Prostate gland (tissue), 2 donors: ENCODE measurements at regions not wholly inside any gene's neighbourhood (a gene's known extent, or its start where the extent isn't known, plus 50 kb on each side); places are given as distances from the start of the nearest gene placed in this dataset.

Experiments
- DNase-seq: peaks from one replicate; pipeline ENCODE4 v3.0.0-alpha.2; 2019; ENCODE audit warnings: low spot score
- H3K27ac ChIP-seq, 2 donors: fragments of 200-600 bp; sonication (generic); 2 replicates each; pipeline ENCODE4 v1.5.1; 2017 to 2019
- H3K27me3 ChIP-seq: fragments of 200-600 bp; sonication (generic); replicated peaks from 2 replicates; pipeline ENCODE4 v1.5.1; 2019; ENCODE audit not compliant: insufficient read depth
- H3K36me3 ChIP-seq, 2 donors: fragments of 200-600 bp; sonication (generic); 1 replicate in 1 of 2; 2 replicates in 1 of 2; pipeline versions ENCODE4 v1.5.1 to v1.8.1; 2017 to 2019
- H3K4me1 ChIP-seq: fragments of 200-600 bp; sonication (generic); replicated peaks from 2 replicates; pipeline ENCODE4 v1.5.1; 2019
- H3K4me3 ChIP-seq, 2 donors: fragments of 200-600 bp; sonication (generic); 2 replicates each; pipeline ENCODE4 v1.5.1; 2017 to 2019
- H3K9me3 ChIP-seq: fragments of 200-600 bp; sonication (generic); 2 replicates; pipeline ENCODE4 v1.5.1; 2017
- POLR2A ChIP-seq: fragments of 450-650 bp; IDR thresholded peaks from one replicate; pipeline ENCODE4 v1.6.1; 2016; ENCODE audit warnings: antibody characterized with exemption, mild to moderate bottlenecking
- POLR2AphosphoS5 ChIP-seq: sonication (generic); formaldehyde crosslinking; IDR thresholded peaks from one replicate; pipeline ENCODE4 v1.6.1; 2017; ENCODE audit warnings: antibody characterized with exemption
- WGBS: methylation state at CpG from one replicate; pipeline ENCODE4 v1.1.5; 2018; 5-methylcytosine and 5-hydroxymethylcytosine counted together
- intact Hi-C: fragments of 100-400 bp; cut with DNase I; formaldehyde crosslinking; loops from one replicate; pipeline ENCODE4 v1.14.2; 2022
- TF ChIP-seq, protein P1 (sequence below), 4 experiments: fragments of 200-600 bp in 2 of 4; fragments of 450-650 bp in 2 of 4; sonication (generic) in 2 of 4; IDR thresholded peaks; 1 replicate in 3 of 4; 2 replicates in 1 of 4; pipeline ENCODE4 v1.5.1; 2016 to 2019; ENCODE audit warnings: antibody characterized with exemption in 4 of 4, mild to moderate bottlenecking in 2 of 4, moderate library complexity in 2 of 4

DNA sequence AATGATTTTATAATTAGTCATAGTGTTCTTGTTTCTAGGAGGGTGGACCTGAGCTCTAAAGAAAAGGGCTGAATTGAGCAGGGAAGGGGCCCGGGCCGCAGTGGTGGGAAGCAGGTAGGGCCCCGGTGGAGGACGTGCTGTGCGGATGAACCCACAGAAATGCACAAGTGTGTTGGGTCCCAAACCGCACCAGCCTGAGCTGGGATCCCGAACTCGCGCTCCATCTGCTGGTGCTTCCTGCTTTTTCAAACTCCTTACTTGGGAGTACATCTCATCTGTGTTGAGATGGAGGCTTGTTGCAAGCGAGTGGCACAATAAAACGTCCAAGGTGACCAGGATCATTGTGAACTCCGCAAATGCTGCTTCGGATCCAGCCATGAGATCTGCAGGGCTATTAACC, 244.8 kb upstream of the IGF1R start:
- Histone ChIP-seq H3K4me3 (no peak overlapping the region), H3K36me3 (no peaks in the 10 kb centered on the region), H3K27ac (no peak overlapping the region), H3K9me3 (no peaks in the 10 kb centered on the region), H3K4me1 (no peaks in the 10 kb centered on the region), H3K27me3 (no peaks in the 10 kb centered on the region)
- TF ChIP-seq POLR2A (no peak), POLR2AphosphoS5 (no peak)
- TF ChIP-seq, protein P1, sequence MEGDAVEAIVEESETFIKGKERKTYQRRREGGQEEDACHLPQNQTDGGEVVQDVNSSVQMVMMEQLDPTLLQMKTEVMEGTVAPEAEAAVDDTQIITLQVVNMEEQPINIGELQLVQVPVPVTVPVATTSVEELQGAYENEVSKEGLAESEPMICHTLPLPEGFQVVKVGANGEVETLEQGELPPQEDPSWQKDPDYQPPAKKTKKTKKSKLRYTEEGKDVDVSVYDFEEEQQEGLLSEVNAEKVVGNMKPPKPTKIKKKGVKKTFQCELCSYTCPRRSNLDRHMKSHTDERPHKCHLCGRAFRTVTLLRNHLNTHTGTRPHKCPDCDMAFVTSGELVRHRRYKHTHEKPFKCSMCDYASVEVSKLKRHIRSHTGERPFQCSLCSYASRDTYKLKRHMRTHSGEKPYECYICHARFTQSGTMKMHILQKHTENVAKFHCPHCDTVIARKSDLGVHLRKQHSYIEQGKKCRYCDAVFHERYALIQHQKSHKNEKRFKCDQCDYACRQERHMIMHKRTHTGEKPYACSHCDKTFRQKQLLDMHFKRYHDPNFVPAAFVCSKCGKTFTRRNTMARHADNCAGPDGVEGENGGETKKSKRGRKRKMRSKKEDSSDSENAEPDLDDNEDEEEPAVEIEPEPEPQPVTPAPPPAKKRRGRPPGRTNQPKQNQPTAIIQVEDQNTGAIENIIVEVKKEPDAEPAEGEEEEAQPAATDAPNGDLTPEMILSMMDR (IDR thresholded peaks at IDR 0.05) = no peak
- WGBS = 97% methylated on average over 13 of the region's 13 CpGs
- no peak for DNase-seq
- intact Hi-C loops = no loop called here

DNA sequence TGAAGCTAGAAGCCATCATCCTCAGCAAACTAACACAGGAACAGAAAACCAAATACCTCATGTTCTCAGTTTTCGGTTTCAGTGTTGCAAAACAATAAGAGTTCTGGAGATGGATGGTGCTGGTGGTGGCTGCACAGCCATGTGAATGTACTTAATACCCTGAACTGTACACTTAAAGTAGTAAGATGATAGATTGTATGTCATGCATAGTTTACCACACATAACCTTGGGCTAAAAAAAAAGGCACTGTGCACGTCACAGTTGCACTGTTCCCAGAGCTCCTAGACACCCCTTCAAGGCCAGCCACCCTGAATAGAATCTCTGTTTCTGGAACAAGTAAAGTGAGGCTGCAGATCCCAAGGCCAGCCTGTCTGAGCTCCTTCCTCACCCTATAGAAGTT, 243.3 kb upstream of the IGF1R start:
- whole genome bisulfite sequencing = 74% methylated on average over 2 of the region's 2 CpGs
- no peaks in the 10 kb centered on the region for H3K36me3 ChIP-seq
- no peak for TF ChIP-seq POLR2A
- TF ChIP-seq, protein P1 (IDR thresholded peaks at IDR 0.05) = no peak
- TF ChIP-seq POLR2AphosphoS5 = no peak
- no peaks in the 10 kb centered on the region for H3K4me1 ChIP-seq
- no peak overlapping the region for H3K27ac ChIP-seq
- H3K4me3 ChIP-seq = no peak overlapping the region
- no peak for DNase-seq
- H3K27me3 ChIP-seq = no peaks in the 10 kb centered on the region
- intact Hi-C loops = no loop called here
- H3K9me3 ChIP-seq = no peaks in the 10 kb centered on the region

DNA sequence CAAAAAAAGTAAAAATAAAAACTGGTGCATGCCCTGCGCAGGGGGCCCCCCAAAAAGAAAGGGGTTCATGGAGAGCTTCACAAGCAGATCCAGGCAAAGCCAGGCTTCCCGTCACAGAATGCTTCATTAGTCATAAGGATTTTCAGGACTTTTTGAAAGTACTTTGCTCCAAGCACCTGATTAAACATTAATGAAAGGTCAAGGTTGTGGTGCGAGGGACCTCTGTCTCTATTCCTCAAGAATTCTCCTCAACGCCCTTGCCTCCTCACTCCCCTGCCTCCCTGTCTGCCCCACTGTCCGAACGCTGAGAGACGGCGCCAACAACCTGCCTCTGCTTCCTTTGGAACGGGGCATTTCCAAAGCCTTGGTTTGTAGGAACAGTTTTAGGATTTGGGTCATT, 240.1 kb upstream of the IGF1R start:
- DNase-seq = no peak
- 92% methylated on average over 9 of the region's 9 CpGs for WGBS
- H3K27ac ChIP-seq = no peak overlapping the region
- intact Hi-C loops = no loop called here
- no peaks in the 10 kb centered on the region for H3K27me3 ChIP-seq
- H3K36me3 ChIP-seq = no peaks in the 10 kb centered on the region
- H3K4me3 ChIP-seq = no peak overlapping the region
- no peaks in the 10 kb centered on the region for H3K4me1 ChIP-seq
- no peaks in the 10 kb centered on the region for H3K9me3 ChIP-seq
- TF ChIP-seq, protein P1 (IDR thresholded peaks at IDR 0.05) = no peak
- no peak for TF ChIP-seq POLR2AphosphoS5
- TF ChIP-seq POLR2A = no peak

DNA sequence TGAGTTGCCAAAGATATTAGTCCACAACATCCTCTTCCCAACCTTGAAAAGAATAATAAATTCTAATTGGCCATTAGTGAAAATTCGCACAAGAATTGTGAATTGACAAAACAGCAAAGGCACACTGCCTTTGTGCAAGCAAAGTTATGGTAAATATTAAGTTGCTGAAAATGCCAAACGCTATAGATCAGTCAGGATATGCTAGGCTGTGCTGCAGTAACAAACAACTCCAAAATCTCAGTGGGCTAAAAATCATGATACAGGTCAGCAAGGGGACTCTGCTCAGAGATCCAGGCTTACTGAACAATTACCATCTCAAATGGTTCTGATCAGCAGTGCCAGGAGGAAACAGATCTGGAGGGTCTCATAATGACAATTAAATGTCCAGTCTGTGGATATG, 238.0 kb upstream of the IGF1R start:
- Histone ChIP-seq H3K4me1 (no peaks in the 10 kb centered on the region), H3K36me3 (no peaks in the 10 kb centered on the region), H3K27me3 (no peaks in the 10 kb centered on the region), H3K4me3 (no peak overlapping the region), H3K27ac (no peak overlapping the region), H3K9me3 (no peaks in the 10 kb centered on the region)
- 96% methylated on average over 2 of the region's 2 CpGs for WGBS
- no peak for TF ChIP-seq POLR2AphosphoS5
- intact Hi-C loops = no loop called here
- no peak for DNase-seq

DNA sequence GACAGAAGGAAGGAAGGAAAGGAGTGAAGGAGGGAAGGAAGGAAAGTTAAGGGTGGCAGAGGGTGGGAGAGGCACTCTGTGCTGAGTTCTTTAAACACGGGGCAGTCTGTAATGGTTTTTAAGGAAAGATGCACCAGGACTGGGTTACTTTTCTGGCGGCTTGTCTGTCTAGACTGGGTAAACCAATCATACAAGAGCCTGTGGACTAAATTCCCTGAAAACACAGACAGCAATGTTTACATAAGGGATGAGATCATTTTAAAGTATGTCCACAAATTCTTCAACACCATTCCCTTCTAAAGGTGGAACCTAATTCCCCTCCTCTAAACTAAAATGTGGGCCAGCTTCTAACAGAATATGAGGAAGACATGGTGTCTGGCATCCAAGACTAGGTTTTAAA, 235.5 kb upstream of the IGF1R start:
- Histone ChIP-seq H3K4me1 (no peaks in the 10 kb centered on the region), H3K36me3 (no peaks in the 10 kb centered on the region), H3K4me3 (no peak overlapping the region), H3K27ac (no peak overlapping the region), H3K27me3 (no peaks in the 10 kb centered on the region), H3K9me3 (no peaks in the 10 kb centered on the region)
- TF ChIP-seq POLR2A = no peak
- no peak for TF ChIP-seq POLR2AphosphoS5
- TF ChIP-seq, protein P1 (IDR thresholded peaks at IDR 0.05) = no peak
- intact Hi-C loops = no loop called here
- WGBS = 64% methylated on average over 2 of the region's 2 CpGs
- DNase-seq = no peak
